ENCODE measurements at regions not wholly inside any gene's neighbourhood (a gene's known extent, or its start where the extent isn't known, plus 50 kb on each side); places are given as distances from the start of the nearest gene placed in this dataset.

DNA sequence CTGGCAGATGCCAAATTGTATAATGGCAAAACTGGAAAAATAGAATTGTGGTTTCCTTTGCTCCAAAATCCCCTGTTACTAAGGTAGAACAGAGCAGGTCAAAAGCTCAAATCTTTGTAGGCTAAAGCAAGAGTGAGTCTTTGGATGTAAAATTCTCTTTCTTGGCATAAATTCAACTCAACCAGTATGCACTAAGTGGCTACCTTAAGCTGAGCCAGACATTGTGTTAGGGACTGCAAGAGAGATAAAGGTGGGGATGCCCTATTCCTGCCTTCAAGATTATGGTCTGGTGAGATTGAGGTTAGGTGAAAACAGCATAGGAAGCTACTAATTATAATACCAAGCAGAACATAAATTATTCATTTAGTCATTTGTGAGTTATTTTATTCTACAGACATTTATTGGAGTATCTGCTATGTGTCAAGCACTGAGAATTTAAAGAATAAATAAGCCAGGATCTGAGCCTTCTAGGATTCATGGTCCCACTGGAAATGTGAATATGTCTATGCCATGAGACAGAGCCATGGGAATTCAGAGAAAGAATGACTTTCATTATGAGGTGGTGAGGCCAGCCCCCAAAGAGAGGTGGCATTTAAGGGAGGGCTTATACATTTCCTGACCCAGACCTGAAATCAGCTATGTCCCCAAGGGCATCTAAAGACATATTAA, 198.0 kb upstream of the NCKAP5 start:
- TF ChIP-seq, protein P1, sequence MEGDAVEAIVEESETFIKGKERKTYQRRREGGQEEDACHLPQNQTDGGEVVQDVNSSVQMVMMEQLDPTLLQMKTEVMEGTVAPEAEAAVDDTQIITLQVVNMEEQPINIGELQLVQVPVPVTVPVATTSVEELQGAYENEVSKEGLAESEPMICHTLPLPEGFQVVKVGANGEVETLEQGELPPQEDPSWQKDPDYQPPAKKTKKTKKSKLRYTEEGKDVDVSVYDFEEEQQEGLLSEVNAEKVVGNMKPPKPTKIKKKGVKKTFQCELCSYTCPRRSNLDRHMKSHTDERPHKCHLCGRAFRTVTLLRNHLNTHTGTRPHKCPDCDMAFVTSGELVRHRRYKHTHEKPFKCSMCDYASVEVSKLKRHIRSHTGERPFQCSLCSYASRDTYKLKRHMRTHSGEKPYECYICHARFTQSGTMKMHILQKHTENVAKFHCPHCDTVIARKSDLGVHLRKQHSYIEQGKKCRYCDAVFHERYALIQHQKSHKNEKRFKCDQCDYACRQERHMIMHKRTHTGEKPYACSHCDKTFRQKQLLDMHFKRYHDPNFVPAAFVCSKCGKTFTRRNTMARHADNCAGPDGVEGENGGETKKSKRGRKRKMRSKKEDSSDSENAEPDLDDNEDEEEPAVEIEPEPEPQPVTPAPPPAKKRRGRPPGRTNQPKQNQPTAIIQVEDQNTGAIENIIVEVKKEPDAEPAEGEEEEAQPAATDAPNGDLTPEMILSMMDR (IDR thresholded peaks at IDR 0.05; ENCODE audit: poor library complexity, severe bottlenecking): no peak
- TF ChIP-seq POLR2AphosphoS5 (IDR thresholded peaks at IDR 0.05) (no peak), EZH2 (IDR thresholded peaks at IDR 0.05; ENCODE audit: borderline replicate concordance, insufficient read depth, low read length, poor library complexity, severe bottlenecking) (no peak), EP300 (conservative IDR thresholded peaks at IDR 0.05; ENCODE audit: poor library complexity, severe bottlenecking) (no peak), TAF1 (IDR thresholded peaks at IDR 0.05; ENCODE audit: low read depth) (no peak), RAD21 (conservative IDR thresholded peaks at IDR 0.05) (no peak), SMC3 (conservative IDR thresholded peaks at IDR 0.05; ENCODE audit: poor library complexity) (no peak)
- TF ChIP-seq, protein P2, sequence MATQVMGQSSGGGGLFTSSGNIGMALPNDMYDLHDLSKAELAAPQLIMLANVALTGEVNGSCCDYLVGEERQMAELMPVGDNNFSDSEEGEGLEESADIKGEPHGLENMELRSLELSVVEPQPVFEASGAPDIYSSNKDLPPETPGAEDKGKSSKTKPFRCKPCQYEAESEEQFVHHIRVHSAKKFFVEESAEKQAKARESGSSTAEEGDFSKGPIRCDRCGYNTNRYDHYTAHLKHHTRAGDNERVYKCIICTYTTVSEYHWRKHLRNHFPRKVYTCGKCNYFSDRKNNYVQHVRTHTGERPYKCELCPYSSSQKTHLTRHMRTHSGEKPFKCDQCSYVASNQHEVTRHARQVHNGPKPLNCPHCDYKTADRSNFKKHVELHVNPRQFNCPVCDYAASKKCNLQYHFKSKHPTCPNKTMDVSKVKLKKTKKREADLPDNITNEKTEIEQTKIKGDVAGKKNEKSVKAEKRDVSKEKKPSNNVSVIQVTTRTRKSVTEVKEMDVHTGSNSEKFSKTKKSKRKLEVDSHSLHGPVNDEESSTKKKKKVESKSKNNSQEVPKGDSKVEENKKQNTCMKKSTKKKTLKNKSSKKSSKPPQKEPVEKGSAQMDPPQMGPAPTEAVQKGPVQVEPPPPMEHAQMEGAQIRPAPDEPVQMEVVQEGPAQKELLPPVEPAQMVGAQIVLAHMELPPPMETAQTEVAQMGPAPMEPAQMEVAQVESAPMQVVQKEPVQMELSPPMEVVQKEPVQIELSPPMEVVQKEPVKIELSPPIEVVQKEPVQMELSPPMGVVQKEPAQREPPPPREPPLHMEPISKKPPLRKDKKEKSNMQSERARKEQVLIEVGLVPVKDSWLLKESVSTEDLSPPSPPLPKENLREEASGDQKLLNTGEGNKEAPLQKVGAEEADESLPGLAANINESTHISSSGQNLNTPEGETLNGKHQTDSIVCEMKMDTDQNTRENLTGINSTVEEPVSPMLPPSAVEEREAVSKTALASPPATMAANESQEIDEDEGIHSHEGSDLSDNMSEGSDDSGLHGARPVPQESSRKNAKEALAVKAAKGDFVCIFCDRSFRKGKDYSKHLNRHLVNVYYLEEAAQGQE (IDR thresholded peaks at IDR 0.05; ENCODE audit: borderline replicate concordance): no peak
